GM19397 (cell line): ENCODE measurements at regions not wholly inside any gene's neighbourhood (a gene's known extent, or its start where the extent isn't known, plus 50 kb on each side); places are given as distances from the start of the nearest gene placed in this dataset.

Source experiments
- ATAC-seq: cut with Tn5 transposase; IDR thresholded peaks from one replicate; pipeline ENCODE4 v1.9.1; 2021; ENCODE audit warnings: mild to moderate bottlenecking, moderate library complexity; ENCODE audit not compliant: unreplicated experiment

GRCh38 chr5:88545338-88545737 is 276.7 kb upstream of the TMEM161B start:
- no peak for ATAC-seq

GRCh38 chr5:88544671-88545070 is 276.0 kb upstream of the TMEM161B start:
- no peak for ATAC-seq

- ATAC-seq: no peak
These were observed 275.5 kb upstream of the TMEM161B start for GRCh38 chr5:88544136-88544645.

- no peak for ATAC-seq
These were observed 274.1 kb upstream of the TMEM161B start for GRCh38 chr5:88542786-88543185.

GRCh38 chr5:88540471-88541115 is 271.9 kb upstream of the TMEM161B start:
- no peak for ATAC-seq

GRCh38 chr5:88539693-88540365 is 271.2 kb upstream of the TMEM161B start:
- ATAC-seq: no peak

GRCh38 chr5:88539026-88539425 is 270.4 kb upstream of the TMEM161B start:
- ATAC-seq: no peak

GRCh38 chr5:88536146-88536545 is 267.5 kb upstream of the TMEM161B start:
- no peak for ATAC-seq

GRCh38 chr5:88524941-88525340 is 256.3 kb upstream of the TMEM161B start:
- no peak for ATAC-seq

- ATAC-seq: no peak
These were observed 250.4 kb upstream of the TMEM161B start for GRCh38 chr5:88519066-88519465.

GRCh38 chr5:88518131-88519016 is 249.7 kb upstream of the TMEM161B start:
- no peak for ATAC-seq

- no peak for ATAC-seq
These were observed 247.5 kb upstream of the TMEM161B start for GRCh38 chr5:88515881-88516819.

GRCh38 chr5:88515068-88515467 is 246.4 kb upstream of the TMEM161B start:
- no peak for ATAC-seq

- ATAC-seq: no peak
These were observed 240.8 kb upstream of the TMEM161B start for GRCh38 chr5:88509403-88509802.

- no peak for ATAC-seq
These were observed 238.6 kb upstream of the TMEM161B start for GRCh38 chr5:88507261-88507660.

GRCh38 chr5:88503406-88503805 is 234.8 kb upstream of the TMEM161B start:
- no peak for ATAC-seq

- no peak for ATAC-seq
These were observed 234.3 kb upstream of the TMEM161B start for GRCh38 chr5:88503041-88503345.

GRCh38 chr5:88502179-88503040 is 233.8 kb upstream of the TMEM161B start:
- ATAC-seq: peak; percentile 93

- no peak for ATAC-seq
These were observed 227.2 kb upstream of the TMEM161B start for GRCh38 chr5:88495810-88496209.

GRCh38 chr5:88490874-88491273 is 222.2 kb upstream of the TMEM161B start:
- no peak for ATAC-seq
